OCI-LY7 (cell line): ENCODE measurements at regions not wholly inside any gene's neighbourhood (a gene's known extent, or its start where the extent isn't known, plus 50 kb on each side); places are given as distances from the start of the nearest gene placed in this dataset.

ENCODE experiments used
- CTCF ChIP-seq: fragments of 200-600 bp; sonication (generic); conservative IDR thresholded peaks from 2 replicates; pipeline ENCODE4 v1.5.1; 2014; ENCODE audit warnings: mild to moderate bottlenecking, antibody characterized with exemption, low read length, moderate library complexity, mixed read lengths
- EZH2phosphoT487 ChIP-seq: fragments of 200-600 bp; sonication (generic); IDR thresholded peaks from 2 replicates; pipeline ENCODE4 v1.6.1; 2018; ENCODE audit warnings: low read depth, borderline replicate concordance, mild to moderate bottlenecking, mixed run types, antibody characterized with exemption, low read length, moderate library complexity, mixed read lengths

DNA sequence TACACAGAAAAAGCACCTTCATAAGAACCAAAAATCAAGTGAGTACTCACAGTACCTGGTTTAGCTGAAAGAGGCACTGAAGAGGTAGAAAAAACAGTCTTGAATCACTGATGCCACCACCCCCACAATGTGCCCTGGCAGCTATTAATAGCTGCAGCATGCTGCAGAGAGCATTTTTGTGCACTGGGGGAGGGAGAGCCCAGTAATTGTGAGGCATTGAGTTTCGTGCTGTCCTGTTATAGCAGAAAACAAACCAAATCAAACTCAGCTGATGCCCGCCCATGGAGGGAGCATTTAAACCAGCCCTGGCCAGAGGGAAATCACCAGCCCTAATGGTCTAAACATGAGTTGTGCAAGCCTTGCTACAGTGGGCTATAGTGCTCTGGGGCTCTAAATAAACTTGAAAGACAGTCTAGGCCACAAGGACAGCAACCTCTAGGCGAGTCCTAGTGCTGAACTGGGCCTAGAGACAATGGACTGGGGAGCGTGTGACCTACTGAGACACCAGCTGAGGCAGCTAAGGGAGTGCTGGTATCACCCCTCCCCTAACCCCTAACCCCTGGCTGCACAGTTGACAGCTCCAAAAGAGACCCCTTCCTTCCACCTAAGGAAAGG is 106.3 kb upstream of the TMLHE start:
- TF ChIP-seq CTCF = no peak
- no peak for TF ChIP-seq EZH2phosphoT487
